Esophagus muscularis mucosa (tissue), 3 donors: ENCODE measurements at regions not wholly inside any gene's neighbourhood (a gene's known extent, or its start where the extent isn't known, plus 50 kb on each side); places are given as distances from the start of the nearest gene placed in this dataset.

Source experiments
- CTCF ChIP-seq, 3 experiments: fragments of 200-600 bp in 2 of 3; fragments of 450-650 bp in 1 of 3; sonication (generic) in 2 of 3; IDR thresholded peaks; one replicate each; pipeline ENCODE4 v1.5.1; 2017 to 2019; ENCODE audit warnings: antibody characterized with exemption in 3 of 3, mild to moderate bottlenecking in 2 of 3, moderate library complexity in 1 of 3
- POLR2A ChIP-seq: fragments of 450-650 bp; IDR thresholded peaks from one replicate; pipeline ENCODE4 v1.6.1; 2017; ENCODE audit warnings: antibody characterized with exemption, moderate library complexity, mild to moderate bottlenecking, low read depth
- POLR2AphosphoS5 ChIP-seq, 2 donors: sonication (generic); formaldehyde crosslinking; IDR thresholded peaks; one replicate each; pipeline ENCODE4 v1.6.1; 2017; ENCODE audit warnings: antibody characterized with exemption in 2 of 2

GRCh38 chr11:116192509-116193210 is 580.1 kb downstream of the BUD13 start:
- TF ChIP-seq POLR2AphosphoS5 (IDR thresholded peaks at IDR 0.05), result no peak
- no peak for TF ChIP-seq CTCF (IDR thresholded peaks at IDR 0.05)
- TF ChIP-seq POLR2A, result no peak
